ENCODE measurements at regions not wholly inside any gene's neighbourhood (a gene's known extent, or its start where the extent isn't known, plus 50 kb on each side); places are given as distances from the start of the nearest gene placed in this dataset.
"Not testable (repeated sequence)": the region's sequence is repeated elsewhere in the genome, so short reads cannot be mapped to it uniquely, and the experiment has no call there.

DNA sequence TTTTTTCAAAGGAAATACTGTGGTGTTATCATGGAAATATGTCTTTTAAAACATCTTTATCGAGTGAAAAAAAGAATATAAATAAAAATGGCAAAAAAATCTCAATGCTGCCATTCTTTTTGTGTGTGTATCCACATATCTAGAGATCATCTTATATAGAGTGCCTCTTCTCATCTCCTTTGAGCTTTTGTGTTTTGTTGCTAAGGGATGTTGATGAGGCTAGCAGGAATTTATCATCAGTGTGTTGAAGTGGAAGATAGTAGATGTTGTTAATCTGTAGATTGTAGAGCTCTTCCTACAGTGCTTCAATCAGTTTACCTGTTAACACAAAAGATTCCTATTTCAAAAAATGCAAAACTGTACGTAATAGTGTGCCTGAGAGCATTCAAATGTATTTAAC is 1738.0 kb upstream of the SEL1L start:
- no peak for DNase-seq

DNA sequence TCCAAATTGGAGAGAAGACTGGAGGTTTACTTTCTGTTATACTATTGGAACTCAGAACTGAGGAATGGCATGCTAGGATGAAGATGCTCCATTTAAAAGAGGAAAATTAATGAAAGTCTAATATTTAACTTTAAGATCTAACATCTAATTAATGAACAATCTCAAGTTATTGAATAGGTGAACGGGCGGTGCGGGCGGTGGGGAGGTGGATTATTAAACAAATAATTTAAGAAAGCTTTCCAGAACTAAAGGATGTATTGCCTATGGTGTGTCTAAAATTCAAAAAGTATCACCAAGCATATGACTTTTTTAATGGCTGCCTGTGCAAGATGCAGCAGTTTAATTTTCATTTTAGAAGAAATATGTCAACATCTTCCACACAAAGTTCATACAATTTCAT is 1747.1 kb upstream of the SEL1L start:
- no peak for DNase-seq

DNA sequence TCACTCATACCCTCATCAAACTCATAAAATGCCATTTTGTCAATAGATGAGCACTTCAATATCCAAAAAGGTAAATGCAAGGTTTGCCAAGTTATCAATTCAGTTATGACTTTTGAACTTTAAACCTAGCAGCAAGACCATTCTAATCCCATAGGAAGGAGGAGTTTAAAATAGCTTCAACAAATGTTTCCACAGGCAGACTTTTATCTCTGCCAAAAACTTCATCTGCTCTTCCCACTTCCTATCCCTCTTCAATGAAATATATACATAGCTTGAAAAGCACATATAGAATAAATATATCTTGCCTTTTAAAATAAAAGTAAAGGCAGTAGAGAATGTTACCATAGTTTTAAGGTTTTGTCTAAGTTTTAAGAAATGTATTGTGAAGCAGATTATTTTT is 1749.1 kb upstream of the SEL1L start:
- DNase-seq: no peak

DNA sequence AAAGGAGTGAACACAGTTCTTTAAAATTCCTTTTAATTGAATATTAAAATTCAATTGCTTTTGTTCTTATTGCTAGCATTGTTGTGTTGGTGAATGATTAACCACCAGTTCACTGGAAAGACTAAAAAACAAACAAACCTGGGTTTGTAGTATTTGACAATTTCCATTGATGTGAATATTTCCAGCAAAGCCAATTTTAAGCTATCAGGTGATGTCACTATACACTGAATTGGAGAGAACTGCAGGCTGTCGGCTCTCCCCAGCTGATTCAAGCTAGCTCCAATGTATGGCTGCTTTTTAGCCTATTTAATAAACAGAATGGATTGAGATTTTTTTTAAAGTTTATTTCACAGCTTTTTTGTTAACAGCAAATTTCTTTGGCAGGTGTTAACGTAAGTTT is 1753.6 kb upstream of the SEL1L start:
- no peak for DNase-seq

DNA sequence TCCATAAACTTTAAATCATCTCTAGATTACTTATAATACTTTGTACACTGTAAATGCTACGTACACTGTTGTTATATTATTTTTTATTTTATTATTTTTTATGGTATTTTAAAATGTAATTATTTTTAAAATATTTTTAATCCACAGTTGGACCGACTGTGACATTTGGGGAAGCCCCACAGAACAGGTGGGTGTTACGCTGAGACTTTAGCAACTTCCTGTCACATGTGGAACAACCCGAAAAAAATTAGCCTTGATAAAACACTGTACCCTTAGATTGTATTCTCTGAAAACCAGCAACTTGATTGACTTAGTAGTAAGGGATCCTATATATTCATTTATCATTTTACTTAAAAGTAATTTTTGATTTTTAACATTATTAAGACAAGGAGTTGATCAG is 1755.7 kb upstream of the SEL1L start:
- DNase-seq: no peak

DNA sequence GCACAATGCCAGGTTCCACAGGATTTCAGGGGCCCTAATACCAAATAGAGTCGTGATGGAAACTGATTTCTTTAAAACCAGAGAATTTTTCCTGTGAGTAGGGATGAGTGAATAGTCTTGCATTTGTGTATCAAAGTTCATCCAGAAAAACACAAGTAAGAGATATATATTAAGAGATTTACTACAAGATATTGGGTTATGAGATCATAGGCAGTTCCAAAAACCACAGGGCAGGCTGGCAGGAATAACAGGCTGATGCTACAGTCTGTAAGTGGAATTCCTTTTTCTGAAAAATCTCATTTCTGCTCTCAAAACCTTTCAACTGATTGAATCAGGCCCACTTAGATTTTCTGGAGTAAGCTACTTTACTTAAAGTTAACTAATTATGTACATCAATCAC is 1756.2 kb upstream of the SEL1L start:
- no peak for DNase-seq

DNA sequence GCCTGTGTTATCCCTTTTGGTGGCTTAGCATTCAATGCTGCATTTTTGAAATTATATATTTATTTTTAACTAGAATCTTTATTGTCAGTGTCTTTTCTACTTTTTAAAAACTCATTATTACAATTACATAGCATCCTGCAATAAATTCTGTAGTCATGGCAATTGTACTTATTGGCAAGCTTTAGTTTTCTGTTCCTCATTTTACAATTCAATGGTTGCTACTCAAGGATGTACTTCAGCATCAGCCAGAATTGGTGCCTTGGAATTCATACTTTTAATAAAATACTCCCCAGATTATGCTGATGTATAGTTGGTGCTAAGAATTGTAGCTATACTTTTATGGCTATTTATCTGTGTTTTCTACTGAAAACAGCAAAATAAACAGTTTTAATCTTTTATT is 1756.8 kb upstream of the SEL1L start:
- no peak for DNase-seq

DNA sequence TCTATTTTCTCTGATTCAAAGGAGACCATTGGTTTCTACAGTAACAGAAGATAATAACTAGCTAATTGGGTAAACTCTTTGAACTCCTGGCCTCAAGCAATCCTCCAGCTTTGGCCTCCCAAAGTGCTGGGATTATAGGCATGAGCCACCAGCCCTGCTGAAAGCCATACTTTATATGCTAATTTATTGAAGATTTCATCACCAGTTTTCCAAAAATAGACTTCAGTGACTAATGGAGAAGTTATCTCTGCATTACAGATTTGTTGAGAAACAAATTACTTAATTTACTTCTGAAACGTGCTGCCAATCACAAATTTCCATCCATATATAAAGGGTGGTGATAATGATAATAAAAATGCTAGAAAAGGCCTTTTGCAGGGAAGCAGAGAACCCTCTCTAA is 1758.1 kb upstream of the SEL1L start:
- no peak for DNase-seq

DNA sequence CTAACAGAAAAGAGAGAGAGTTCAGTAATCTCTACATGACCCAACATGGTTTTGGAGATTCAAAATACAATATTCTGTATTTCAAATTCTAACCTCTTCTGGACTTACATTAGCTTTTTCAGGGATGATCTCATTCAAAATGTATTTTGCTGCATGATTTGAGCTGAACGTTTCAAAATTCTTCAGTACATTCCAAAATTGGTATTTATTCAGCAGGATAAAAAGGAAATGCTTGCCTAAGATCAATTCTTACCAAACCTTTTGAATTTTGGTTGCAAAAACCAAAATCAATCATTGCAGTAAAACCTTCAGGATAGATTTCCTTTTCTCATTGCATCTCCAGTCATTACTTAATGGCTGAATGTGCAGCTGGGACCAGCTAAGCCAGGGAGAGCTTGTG is 1761.3 kb upstream of the SEL1L start:
- no peak for DNase-seq

DNA sequence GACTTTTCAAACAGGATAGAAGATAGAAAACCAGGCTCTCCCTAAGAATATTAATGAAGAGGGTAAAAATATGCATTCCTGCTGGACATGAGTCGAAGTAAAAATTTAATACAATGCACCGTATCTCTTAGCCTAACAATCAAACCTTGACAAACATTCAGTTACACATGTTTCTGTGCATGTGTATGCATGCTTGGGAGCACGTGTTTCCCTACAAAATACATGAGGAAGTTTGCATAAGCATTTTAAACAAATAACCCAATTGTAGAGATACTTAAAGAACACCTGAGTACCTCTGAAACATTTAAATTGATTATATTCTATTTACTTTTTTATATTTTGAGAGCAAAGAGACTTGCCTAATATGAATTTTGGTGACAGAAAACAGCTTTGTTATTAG is 1763.7 kb upstream of the SEL1L start:
- no peak for DNase-seq

DNA sequence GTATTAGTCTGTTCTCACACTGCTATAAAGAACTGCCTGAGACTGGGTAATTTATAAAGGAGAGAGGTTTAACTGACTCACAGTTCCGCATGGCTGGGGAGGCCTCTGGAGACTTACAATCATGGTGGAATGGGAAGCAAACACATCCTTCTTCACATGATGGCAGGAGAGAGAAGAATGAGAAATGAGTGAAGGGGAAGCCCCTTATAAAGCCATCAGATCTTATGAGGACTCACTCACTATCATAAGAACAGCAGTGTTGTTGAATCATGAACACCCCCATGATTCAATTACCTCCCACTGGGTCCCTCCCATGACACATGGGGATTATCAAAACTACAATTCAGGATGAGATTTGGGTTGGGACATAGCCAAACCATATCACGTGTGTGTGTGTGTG is 1764.4 kb upstream of the SEL1L start:
- not testable (repeated sequence) for DNase-seq

DNA sequence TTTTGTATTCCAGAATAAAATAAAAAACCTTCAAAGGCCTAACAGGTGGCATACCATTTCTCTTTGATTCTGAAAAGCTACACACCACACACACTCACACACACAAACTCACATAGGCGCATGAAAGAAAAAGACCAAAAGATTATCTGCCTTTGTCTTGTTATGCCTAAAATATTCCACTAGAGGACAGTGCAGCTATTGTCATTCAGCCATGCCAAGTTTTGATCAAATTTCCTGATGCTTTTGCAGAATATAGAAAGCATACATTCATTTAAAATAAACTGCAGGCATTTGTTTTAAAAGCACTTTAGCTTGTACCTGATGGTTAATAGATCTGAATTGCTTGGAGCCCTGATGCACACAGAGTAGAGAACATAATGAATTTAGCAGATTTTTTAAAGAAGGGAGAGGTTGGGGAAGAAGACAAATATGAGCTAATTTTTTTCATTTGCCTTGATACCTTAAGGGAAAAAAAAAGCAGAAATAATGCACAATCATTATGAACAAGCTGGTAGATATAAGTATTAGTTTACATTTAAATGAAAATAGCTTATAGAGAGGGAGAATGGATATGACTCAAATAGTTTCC is 1766.9 kb upstream of the SEL1L start:
- DNase-seq: no peak

DNA sequence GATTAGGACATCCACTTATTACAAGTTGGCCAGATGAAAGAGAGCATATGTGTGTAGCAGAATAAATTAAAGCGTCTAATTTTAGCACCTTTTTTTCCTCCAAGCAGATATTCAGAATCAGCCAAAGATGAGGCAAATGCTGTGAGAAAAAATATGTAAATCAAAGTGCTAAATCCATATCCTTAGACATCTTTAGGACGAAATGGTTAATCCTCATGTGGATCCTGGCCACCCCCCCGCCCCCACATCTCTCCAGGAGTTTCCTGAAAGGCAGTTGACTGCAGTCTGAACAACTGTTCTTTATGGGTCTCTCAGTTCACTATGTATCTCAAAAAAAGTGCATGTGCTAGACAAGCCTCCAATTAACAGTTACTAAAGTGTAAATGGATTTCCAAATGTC is 1768.1 kb upstream of the SEL1L start:
- DNase-seq: no peak

DNA sequence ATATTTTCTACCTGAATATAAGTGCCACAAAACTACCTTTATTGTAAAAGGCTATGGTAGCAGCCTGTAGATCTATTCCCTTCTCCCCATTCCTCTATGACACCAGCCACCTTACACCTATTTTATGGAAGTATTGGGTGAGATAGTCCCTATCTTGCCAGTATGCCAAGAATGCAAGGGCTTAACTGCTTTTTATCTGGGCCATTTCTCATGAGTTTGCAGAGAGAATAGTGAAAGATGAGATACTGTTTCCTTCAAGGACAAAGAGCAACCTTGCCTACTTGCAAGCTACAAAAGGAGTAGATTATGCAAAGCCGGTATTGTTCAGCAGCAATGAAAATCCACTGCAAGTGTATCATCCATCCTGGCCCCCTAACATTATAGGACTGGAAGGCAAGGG is 1775.6 kb upstream of the SEL1L start:
- DNase-seq: no peak

DNA sequence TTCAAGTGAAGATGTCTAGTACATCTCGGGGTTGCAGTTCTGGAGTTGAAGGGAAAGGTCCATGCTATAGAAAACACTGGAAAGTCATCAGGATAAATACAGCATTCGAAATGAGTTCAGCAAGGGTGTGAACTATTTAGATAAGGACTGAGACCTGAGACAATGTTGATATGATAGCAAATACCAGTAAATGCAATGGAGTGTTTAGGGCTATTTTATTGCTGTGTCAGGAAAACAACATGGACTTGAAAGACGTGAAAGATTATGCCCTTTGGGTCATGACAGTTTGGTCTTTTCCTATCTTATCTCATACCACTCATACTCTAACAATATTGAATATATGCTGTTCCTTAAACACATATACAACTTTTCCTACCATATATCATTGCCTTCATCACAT is 1776.2 kb upstream of the SEL1L start:
- DNase-seq: no peak

DNA sequence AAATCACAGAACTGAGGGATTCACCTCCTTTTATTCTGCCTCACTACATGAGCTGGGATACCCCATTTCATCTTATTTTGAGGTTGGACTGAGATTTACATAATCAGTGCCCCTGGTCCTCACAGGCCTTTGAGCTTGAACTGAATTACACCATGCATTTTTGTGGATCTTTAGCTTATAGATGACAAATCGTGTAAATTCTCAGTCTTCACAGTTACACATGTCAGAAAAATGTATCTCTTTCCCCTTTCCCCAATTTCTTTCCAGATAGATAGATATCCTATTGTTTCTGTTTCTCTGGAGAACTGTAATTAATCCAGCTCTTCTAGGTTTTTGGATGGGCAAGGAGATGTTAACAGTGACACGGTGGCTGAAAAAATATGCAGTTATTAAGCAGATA is 1778.9 kb upstream of the SEL1L start:
- DNase-seq: no peak

DNA sequence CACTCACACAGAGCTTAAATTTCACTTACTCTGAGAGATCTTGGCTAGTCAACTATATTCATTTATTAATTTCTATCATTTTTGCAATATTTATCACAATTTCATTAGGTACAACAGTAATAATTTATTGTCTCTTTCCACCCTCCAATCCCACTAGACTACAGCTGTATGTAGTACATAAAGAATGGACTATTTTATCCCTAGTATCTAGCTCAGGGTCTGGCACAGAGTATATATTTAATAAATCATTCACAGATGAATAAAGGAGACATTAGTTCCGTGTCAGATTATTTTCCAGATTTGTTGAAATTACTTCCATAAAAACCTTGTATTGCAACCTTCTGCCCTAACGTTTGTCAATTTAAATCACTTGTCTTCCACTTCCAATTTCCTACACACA is 1781.1 kb upstream of the SEL1L start:
- DNase-seq: no peak

DNA sequence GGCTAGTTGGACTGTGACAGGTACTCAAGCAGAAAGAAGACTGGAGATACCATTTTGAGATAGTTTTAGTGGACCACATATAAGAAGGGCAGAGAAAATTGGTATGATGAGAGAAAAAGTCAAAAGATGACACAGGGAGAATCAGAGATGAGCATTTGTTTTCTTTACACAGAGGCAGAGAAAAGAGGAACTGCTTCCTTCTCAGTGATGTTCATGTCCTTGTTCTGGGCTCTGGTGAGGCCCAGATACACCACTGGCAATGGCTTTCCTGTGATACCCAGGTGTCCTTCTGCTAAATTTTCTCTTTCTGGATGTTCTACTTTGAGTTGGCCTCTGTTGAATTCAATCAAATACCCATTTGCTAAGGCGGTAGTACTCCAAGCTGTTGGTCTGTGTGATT is 1782.7 kb upstream of the SEL1L start:
- no peak for DNase-seq

DNA sequence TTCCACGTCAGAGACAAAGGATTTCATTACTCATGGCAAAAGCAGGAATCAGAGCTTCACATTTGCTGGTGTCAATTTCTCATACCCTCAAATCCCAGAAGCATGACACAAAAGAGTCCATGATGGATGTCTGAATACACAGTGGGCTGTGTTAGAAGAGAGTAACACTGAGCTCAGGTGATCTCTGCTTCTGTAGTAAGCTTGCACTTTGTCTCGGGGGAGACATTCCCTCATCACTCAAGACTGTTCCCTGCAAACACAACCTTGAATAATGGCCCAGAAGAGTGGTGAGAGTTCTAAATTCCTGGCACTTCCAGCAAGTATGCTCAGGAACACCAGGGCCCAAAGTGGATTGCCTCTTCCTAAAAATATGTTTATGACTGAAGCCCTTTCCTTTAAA is 1787.2 kb upstream of the SEL1L start:
- no peak for DNase-seq

DNA sequence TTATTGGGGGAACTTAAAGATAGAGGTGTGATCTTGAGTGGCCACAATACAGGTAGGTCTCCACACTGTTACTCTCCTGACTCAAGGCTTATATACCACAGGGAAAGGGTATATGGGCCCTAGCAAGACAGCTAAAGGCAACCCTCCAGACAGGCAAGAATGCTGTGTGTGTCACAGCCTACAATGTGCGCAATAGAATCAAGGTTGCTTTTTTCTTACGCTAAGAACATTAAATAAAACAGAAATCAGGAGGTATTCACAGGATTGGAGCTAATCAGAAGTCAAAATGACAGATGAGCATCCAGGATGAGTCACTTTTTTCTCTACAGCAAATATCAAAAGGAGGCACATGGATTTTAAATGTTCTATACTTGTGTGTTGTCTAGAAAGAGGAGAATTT is 1797.9 kb upstream of the SEL1L start:
- DNase-seq: no peak

DNA sequence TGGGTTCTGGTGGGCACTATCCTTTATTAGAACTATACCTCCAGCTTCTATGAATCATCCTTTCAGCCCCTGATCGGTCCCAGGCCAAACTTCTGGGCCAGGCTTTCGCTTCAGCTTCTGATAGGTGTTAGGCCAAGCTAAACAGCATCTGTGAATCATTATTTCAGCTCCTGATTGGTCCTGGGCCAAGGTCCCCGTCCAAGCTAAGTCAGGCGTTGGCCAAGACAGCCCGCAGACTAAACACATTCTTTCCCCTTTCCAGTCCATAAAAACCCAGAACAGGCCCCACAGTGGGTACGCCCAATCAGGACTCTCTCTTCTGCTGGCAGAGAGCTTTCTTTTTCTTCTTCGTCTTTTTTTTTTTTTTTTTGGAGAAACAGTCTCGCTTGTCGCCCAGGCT is 1808.9 kb upstream of the SEL1L start:
- no peak for DNase-seq

DNA sequence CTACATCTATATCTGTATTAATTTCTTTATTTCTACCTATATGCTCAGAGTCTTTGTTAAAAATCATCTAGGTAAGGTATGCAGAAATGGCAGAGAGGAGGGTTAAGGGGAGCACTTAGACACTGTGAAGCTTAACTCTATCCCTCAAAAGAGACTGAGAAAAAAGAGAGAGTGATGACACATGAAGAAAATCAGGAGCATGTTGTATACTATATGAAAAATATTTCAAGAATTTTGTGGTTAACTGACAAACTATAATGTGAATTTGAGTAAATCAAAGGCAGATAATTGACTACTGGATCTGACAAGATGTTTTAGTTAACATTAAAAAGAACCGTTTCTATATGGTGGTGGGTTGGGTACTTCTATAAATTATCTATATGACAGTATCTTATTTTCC is 1814.2 kb upstream of the SEL1L start:
- DNase-seq: no peak

DNA sequence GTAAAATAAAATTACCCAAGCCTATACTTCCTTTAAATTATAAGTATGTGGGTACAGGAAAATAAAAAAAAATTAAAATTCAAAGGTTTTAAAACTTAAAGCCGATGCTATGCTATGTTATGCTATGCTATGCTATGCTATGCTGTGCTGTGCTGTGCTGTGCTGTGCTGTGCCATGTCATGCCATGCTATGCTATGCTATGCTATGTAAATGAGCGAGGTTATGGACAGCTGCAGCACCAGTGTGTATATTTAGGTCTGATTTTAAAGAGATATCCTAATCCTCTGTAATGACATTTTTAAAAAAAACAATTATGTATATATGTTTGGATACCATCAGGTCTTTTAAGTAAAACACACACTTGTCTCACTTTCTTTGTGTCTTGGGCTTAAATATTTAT is 1822.0 kb upstream of the SEL1L start:
- DNase-seq: no peak

DNA sequence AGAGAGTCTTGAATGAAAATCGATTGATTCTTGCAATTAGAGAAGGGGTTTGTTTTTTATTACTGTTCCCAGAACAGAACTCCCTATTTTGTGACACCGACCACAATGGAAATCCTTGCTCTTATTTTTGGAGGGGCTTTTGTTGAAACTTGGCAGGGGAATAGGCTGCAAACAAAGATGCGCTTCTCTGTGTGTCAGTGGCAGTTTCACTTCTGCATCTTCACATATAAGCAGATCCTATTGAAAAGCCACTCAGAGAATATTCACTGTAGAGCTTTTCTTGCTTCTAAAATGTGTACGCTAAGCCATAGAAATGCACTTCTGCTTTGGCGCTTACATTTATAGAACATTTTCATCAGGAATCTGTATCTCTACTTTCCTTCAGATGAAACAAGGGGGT is 1822.4 kb upstream of the SEL1L start:
- DNase-seq: no peak

DNA sequence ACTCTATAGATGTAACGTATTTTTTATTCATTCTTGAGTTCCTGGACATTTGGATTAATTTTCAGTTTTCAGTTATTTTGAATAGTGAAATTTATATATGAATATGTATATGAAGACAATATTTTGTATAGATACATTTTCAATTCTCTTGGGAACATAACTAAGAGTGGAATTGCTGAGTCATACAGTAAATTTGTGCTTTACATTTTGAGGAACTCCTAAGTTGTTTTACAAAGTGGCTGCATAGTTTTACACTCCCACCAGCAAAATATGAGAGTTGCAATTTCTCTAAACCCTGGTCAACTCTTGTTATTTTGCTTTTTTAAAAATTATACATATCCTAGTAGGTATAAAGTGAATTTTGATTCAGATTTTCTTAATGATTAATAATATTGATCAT is 1838.6 kb upstream of the SEL1L start:
- no peak for DNase-seq

DNA sequence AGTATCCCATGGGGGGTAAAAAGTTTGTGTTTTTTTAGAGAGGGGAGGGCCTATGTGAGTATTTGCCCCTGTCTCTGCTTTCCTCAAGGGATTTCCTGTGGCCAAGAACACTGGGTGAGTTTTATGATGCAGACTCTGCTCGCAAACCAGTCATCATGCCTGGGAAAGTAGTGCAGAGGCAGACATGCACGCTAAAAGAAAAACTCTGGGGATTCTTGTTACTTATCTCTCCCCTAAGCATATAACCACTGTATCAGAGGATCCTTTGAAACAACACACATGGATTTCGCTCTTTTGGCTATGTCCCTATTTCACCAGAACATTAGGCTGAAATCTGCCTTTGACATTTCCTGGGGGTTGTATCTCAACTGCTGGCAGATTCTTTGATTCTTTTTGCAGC is 1845.8 kb upstream of the SEL1L start:
- no peak for DNase-seq
